ENCODE measurements at regions not wholly inside any gene's neighbourhood (a gene's known extent, or its start where the extent isn't known, plus 50 kb on each side); places are given as distances from the start of the nearest gene placed in this dataset.

DNA sequence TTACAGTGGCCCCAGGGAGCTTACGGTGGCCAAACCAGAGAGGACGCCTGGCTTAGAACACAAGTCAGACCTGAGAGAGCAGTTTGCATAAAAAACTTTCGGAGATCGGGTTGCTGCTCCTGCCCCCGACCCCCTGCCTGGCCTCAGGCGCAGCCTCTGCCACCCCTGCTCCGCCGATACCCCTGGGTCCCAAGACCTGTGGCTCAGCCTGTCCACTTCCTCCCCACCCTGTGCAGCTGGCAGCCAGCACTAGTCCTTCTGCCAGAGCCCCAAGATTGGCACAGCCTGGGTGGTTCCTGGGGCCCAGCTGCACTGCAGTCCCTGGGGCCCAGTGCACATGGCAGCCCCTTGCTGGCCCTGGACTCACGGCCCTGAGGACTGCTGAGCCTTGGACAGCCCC lies 56.2 kb upstream of the SOX1 start:
- Histone ChIP-seq H3K36me3 (replicated peaks) (no peaks in the 10 kb centered on the region), H3K27ac (no peak overlapping the region), H3K4me3 (ENCODE audit: low read depth, low read length) (no peak overlapping the region), H3K27me3 (replicated peaks) (no peaks in the 10 kb centered on the region)
- in situ Hi-C loops (cut with HindIII; ENCODE audit: low pct_ligation_motif_present, low sequenced_read_pairs): no loop called here
- TF ChIP-seq, protein P1, sequence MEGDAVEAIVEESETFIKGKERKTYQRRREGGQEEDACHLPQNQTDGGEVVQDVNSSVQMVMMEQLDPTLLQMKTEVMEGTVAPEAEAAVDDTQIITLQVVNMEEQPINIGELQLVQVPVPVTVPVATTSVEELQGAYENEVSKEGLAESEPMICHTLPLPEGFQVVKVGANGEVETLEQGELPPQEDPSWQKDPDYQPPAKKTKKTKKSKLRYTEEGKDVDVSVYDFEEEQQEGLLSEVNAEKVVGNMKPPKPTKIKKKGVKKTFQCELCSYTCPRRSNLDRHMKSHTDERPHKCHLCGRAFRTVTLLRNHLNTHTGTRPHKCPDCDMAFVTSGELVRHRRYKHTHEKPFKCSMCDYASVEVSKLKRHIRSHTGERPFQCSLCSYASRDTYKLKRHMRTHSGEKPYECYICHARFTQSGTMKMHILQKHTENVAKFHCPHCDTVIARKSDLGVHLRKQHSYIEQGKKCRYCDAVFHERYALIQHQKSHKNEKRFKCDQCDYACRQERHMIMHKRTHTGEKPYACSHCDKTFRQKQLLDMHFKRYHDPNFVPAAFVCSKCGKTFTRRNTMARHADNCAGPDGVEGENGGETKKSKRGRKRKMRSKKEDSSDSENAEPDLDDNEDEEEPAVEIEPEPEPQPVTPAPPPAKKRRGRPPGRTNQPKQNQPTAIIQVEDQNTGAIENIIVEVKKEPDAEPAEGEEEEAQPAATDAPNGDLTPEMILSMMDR (IDR thresholded peaks at IDR 0.05; ENCODE audit: low read depth, low read length, missing control alignments): no peak
- no peak for DNase-seq

DNA sequence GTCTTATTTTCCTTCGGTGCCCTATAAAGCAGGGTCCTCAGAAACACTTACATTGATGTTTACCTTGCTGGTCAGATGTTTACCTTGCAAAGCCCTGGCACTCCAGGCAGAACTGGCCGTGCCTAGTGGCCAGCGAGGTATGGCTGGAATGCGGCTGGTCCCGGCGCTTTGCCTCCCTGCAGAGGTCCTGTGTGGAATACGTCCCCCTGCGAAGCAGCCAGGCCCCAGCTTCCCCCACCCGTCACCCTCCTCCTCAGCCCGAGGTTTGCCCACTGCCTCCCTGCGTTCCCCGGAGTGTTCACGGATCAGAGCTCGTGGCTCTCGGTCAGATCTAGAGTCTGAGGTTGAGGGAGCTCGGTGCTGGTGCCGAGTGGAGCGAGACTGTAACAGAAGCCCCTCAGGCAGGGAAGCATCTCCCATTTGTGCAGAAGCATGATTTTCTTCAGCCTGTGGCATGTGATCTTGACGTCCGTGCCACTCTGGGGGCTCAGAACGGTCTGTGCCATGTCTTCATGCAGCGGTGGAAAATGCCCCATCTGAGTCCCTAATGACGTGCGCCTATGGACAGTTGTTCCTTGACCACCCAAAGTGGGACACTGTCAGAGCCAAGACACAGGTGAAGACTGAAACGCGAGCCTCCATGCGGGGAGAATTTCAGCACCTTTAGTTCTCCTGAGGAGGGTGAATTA lies 54.8 kb upstream of the SOX1 start:
- DNase-seq: no peak
- no peaks in the 10 kb centered on the region for H3K36me3 ChIP-seq (replicated peaks)
- in situ Hi-C loops (cut with HindIII; ENCODE audit: low pct_ligation_motif_present, low sequenced_read_pairs): no loop called here
- no peak overlapping the region for H3K27ac ChIP-seq
- TF ChIP-seq, protein P1 (IDR thresholded peaks at IDR 0.05; ENCODE audit: low read depth, low read length, missing control alignments): no peak
- no peak overlapping the region for H3K4me3 ChIP-seq (ENCODE audit: low read depth, low read length)
- no peaks in the 10 kb centered on the region for H3K27me3 ChIP-seq (replicated peaks)

DNA sequence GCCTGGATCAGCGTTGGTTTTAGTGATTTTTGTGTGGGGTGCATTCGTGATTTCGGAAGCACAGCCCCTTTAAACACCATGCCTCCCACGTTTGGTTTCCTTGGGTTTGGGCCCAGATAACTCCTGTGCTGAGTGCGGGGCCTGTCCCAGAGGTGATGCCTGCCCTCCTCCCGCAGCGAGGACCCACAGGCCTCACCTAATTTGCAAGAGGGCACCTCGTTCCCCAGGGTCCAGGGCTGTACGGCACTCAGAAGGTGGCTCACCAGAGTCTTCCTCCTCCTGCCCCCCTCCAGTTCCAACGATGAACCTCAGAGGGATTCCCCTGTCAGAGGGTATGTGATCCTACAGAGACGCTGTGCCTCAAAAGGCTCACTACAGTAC lies 54.3 kb upstream of the SOX1 start:
- Histone ChIP-seq H3K4me3 (ENCODE audit: low read depth, low read length) (no peak overlapping the region), H3K36me3 (replicated peaks) (no peaks in the 10 kb centered on the region), H3K27me3 (replicated peaks) (no peaks in the 10 kb centered on the region), H3K27ac (no peak overlapping the region)
- in situ Hi-C loops (cut with HindIII; ENCODE audit: low pct_ligation_motif_present, low sequenced_read_pairs): no loop called here
- TF ChIP-seq, protein P1 (IDR thresholded peaks at IDR 0.05; ENCODE audit: low read depth, low read length, missing control alignments): no peak
- no peak for DNase-seq

DNA sequence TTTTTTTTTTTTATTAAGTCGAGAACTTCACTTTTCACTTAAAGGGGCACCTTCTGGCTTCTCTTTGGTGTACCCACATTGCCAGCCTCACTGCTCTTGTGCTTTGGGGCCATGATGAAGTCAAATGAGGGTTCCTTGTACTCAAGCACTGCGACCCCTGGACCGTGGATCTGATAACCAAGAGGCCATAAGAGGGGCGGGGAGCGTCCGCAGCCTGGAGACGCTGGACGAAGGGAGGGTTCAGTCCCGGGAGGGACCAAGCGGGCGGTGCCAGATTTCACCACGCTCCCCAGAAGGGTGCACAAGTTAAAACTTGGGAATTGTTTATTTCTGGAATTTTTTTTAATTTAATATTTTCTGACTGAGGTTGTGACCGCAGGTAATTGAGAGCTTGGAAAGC lies 53.3 kb upstream of the SOX1 start:
- TF ChIP-seq, protein P1 (IDR thresholded peaks at IDR 0.05; ENCODE audit: low read depth, low read length, missing control alignments): no peak
- DNase-seq: no peak
- in situ Hi-C loops (cut with HindIII; ENCODE audit: low pct_ligation_motif_present, low sequenced_read_pairs): no loop called here
- H3K27me3 ChIP-seq (replicated peaks): no peaks in the 10 kb centered on the region
- no peak overlapping the region for H3K4me3 ChIP-seq (ENCODE audit: low read depth, low read length)
- no peak overlapping the region for H3K27ac ChIP-seq
- no peaks in the 10 kb centered on the region for H3K36me3 ChIP-seq (replicated peaks)

DNA sequence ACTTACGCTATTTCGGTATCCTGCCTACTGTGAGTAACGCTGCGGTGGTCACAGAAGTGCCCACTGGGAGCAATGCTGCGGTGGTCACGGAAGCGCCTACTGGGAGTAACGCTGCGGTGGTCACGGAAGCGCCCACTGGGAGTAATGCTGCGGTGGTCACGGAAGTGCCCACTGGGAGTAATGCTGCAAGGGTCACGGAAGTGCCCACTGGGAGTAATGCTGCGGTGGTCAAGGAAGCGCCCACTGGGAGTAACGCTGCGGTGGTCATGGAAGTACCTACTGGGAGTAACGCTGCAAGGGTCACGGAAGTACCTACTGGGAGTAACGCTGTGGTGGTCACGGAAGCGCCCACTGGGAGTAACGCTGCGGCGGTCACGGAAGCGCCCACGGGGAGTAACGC lies 52.1 kb upstream of the SOX1 start:
- in situ Hi-C loops (cut with HindIII; ENCODE audit: low pct_ligation_motif_present, low sequenced_read_pairs): no loop called here
- TF ChIP-seq, protein P1 (IDR thresholded peaks at IDR 0.05; ENCODE audit: low read depth, low read length, missing control alignments): no peak
- Histone ChIP-seq H3K4me3 (ENCODE audit: low read depth, low read length) (no peak overlapping the region), H3K27ac (no peak overlapping the region), H3K27me3 (replicated peaks) (no peaks in the 10 kb centered on the region), H3K36me3 (replicated peaks) (no peaks in the 10 kb centered on the region)
- no peak for DNase-seq
